ENCODE measurements at regions not wholly inside any gene's neighbourhood (a gene's known extent, or its start where the extent isn't known, plus 50 kb on each side); places are given as distances from the start of the nearest gene placed in this dataset.

DNA sequence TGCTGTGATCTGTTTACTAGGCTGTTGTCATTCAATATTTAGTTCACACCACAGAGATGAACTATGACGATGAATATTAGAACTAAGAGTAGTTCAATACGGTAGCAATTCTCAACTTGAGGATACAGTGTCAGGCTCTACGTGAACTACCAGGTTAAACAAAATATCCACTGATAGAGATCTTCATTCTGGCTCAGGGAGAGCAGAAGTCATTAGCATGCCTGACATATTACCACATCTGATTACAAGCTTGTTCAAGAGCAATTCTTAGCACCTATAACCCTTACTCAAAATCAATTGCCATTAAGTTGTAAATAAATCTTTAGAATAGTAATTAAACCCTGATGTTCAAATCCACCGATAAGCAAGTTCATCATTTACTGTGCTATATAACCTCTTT is 207.2 kb downstream of the CHRM3 start:
- TF ChIP-seq, protein P1, sequence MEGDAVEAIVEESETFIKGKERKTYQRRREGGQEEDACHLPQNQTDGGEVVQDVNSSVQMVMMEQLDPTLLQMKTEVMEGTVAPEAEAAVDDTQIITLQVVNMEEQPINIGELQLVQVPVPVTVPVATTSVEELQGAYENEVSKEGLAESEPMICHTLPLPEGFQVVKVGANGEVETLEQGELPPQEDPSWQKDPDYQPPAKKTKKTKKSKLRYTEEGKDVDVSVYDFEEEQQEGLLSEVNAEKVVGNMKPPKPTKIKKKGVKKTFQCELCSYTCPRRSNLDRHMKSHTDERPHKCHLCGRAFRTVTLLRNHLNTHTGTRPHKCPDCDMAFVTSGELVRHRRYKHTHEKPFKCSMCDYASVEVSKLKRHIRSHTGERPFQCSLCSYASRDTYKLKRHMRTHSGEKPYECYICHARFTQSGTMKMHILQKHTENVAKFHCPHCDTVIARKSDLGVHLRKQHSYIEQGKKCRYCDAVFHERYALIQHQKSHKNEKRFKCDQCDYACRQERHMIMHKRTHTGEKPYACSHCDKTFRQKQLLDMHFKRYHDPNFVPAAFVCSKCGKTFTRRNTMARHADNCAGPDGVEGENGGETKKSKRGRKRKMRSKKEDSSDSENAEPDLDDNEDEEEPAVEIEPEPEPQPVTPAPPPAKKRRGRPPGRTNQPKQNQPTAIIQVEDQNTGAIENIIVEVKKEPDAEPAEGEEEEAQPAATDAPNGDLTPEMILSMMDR (IDR thresholded peaks at IDR 0.05) = no peak
- no peak for ATAC-seq
- Histone ChIP-seq H3K36me3 (ENCODE audit: low read depth) (no peaks in the 10 kb centered on the region), H3K9me3 (no peaks in the 10 kb centered on the region), H3K4me1 (ENCODE audit: low read depth) (no peaks in the 10 kb centered on the region), H3K4me3 (no peak overlapping the region)
- no peak for DNase-seq
- intact Hi-C loops (cut with DNase I, micrococcal nuclease) = no loop called here

DNA sequence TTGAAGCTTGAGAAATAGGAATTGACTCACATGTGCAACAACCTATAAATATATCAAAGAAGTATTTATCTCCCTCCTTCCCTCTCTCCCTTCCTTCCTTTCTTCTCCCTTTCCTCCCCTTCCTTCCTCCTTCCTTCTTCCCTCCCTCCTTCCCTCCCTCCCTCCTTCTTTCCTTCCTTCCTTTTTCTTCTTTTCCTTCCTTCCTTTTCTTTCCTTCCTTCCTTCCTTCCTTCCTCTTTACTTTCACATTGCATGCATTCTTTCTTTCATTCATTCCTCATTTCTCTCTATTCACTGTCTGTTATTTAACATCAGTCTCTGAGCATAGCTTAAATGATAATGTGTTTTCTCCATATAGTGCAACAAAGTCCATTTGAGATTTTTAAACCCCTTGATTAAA is 214.2 kb downstream of the CHRM3 start:
- no peak overlapping the region for H3K4me3 ChIP-seq
- H3K36me3 ChIP-seq (ENCODE audit: low read depth) = no peaks in the 10 kb centered on the region
- no peaks in the 10 kb centered on the region for H3K4me1 ChIP-seq (ENCODE audit: low read depth)
- no peak for ATAC-seq
- TF ChIP-seq, protein P1 (IDR thresholded peaks at IDR 0.05) = no peak
- no peak for DNase-seq
- H3K9me3 ChIP-seq = no peaks in the 10 kb centered on the region
- intact Hi-C loops (cut with DNase I, micrococcal nuclease) = no loop called here

DNA sequence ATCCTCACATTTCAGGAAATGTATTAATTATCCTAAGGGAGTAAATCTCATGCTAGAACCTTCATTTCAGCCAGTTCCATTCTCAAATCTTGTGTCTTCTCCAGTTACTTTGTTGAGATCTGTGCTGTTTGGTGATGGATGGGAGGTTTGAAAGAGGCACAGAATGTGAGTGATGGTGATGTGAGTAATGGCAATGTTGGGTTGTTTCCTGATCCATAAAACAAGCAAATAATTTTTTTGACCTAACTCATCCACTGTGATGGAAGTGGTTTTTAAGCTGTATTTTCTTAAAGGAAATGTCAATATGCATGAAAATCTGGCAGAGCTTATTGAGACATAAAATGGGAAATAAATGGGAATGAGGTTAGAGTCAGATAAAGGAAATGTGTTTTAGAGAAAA is 214.7 kb downstream of the CHRM3 start:
- H3K36me3 ChIP-seq (ENCODE audit: low read depth) = no peaks in the 10 kb centered on the region
- TF ChIP-seq, protein P1 (IDR thresholded peaks at IDR 0.05) = no peak
- ATAC-seq (no peak), DNase-seq (no peak)
- H3K4me1 ChIP-seq (ENCODE audit: low read depth) = no peaks in the 10 kb centered on the region
- intact Hi-C loops (cut with DNase I, micrococcal nuclease) = no loop called here
- H3K4me3 ChIP-seq = no peak overlapping the region
- H3K9me3 ChIP-seq = no peaks in the 10 kb centered on the region

DNA sequence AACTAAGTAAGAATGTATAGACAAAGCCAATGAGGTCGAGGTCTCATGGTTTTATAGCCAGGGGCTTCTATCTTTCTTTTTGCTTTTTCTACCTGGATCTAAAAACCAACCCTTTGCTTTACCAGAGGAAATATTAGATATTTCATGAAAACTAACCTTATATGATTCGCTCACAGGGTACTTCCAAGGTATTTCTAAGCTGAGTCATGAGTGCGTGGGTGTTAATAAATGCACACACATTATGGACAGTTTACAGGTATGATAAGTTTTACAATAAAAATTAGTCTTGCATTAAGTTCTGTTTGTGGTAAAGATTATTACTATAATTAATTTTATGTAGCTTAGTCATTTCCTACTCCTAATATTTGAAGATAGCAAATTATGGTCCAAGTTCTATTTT is 217.2 kb downstream of the CHRM3 start:
- Histone ChIP-seq H3K9me3 (no peaks in the 10 kb centered on the region), H3K4me3 (no peak overlapping the region), H3K4me1 (ENCODE audit: low read depth) (no peaks in the 10 kb centered on the region), H3K36me3 (ENCODE audit: low read depth) (no peaks in the 10 kb centered on the region)
- intact Hi-C loops (cut with DNase I, micrococcal nuclease) = no loop called here
- no peak for ATAC-seq
- DNase-seq = no peak
- TF ChIP-seq, protein P1 (IDR thresholded peaks at IDR 0.05) = no peak

DNA sequence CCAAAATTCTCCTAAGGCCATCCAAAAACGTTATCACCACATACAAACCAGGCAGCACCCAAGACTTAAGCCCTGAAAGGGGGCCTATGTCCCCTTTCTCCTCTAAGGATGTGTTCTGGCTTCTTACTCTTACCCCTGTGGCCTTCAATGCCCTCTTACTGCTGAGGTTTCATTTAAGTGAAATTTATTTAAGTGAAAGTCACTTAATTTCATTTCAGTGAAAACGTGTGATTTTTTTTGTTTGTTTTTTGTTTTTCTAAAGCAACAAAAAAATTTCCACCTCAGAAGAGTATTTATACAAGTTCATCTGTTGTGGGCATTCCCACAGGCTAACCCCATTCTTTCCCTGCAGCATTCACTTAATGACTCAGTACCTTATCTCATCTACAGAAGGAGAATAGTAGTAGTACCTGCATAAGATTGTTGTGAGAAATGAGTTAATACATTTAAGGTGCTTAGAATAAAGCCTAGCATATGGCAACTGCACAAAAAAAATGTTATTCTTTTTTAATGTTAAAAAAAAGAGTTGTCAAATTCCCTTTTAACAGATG is 220.6 kb downstream of the CHRM3 start:
- ATAC-seq = no peak
- no peaks in the 10 kb centered on the region for H3K4me1 ChIP-seq (ENCODE audit: low read depth)
- intact Hi-C loops (cut with DNase I, micrococcal nuclease) = no loop called here

More for the DNA sequence above, 220.6 kb downstream of the CHRM3 start:
- no peak for DNase-seq
- TF ChIP-seq, protein P1 (IDR thresholded peaks at IDR 0.05) = no peak
- H3K4me3 ChIP-seq = no peak overlapping the region
- no peaks in the 10 kb centered on the region for H3K36me3 ChIP-seq (ENCODE audit: low read depth)
- H3K9me3 ChIP-seq = no peaks in the 10 kb centered on the region
